Liver (tissue), 8 donors: ENCODE measurements at regions not wholly inside any gene's neighbourhood (a gene's known extent, or its start where the extent isn't known, plus 50 kb on each side); places are given as distances from the start of the nearest gene placed in this dataset.

Experiments
- DNase-seq: peaks from one replicate; pipeline ENCODE4 v3.0.0-alpha.2; 2017; ENCODE audit warnings: low spot score
- H3K27ac ChIP-seq, 2 donors: one replicate each; pipeline ENCODE4 v1.7.0; 2013; ENCODE audit warnings: inconsistent platforms in 2 of 2, low read length in 2 of 2, control low read depth in 1 of 2, low read depth in 1 of 2, mild to moderate bottlenecking in 1 of 2
- H3K27me3 ChIP-seq, 4 donors: one replicate each; pipeline versions ENCODE4 v1.6.1 to v1.7.0; 2013; ENCODE audit warnings: low read length in 3 of 4, inconsistent platforms in 1 of 4, mild to moderate bottlenecking in 1 of 4, moderate library complexity in 1 of 4; ENCODE audit not compliant: control insufficient read depth in 4 of 4, insufficient read depth in 4 of 4
- H3K36me3 ChIP-seq, 4 donors: one replicate each; pipeline versions ENCODE4 v1.6.1 to v1.7.0; 2013; ENCODE audit warnings: low read length in 3 of 4, mild to moderate bottlenecking in 3 of 4, low read depth in 1 of 4, moderate library complexity in 1 of 4; ENCODE audit not compliant: control insufficient read depth in 4 of 4, insufficient read depth in 3 of 4
- H3K4me1 ChIP-seq, 4 donors: one replicate each; pipeline versions ENCODE4 v1.6.1 to v1.7.0; 2013; ENCODE audit warnings: low read length in 3 of 4, mild to moderate bottlenecking in 3 of 4, moderate library complexity in 1 of 4; ENCODE audit not compliant: control insufficient read depth in 4 of 4, insufficient read depth in 4 of 4
- H3K4me3 ChIP-seq, 3 donors: one replicate each; pipeline versions ENCODE4 v1.6.1 to v1.7.0; 2013; ENCODE audit warnings: low read length in 3 of 3, control low read depth in 1 of 3, low read depth in 1 of 3, mild to moderate bottlenecking in 1 of 3
- H3K9ac ChIP-seq, 2 donors: one replicate each; pipeline ENCODE4 v1.7.0; 2013; ENCODE audit warnings: low read length in 2 of 2, mild to moderate bottlenecking in 2 of 2, moderate library complexity in 2 of 2, control low read depth in 1 of 2, low read depth in 1 of 2
- H3K9me3 ChIP-seq, 4 donors: one replicate each; pipeline versions ENCODE4 v1.6.1 to v1.7.0; 2013; ENCODE audit warnings: low read length in 3 of 4; ENCODE audit not compliant: control insufficient read depth in 4 of 4
- EGR1 ChIP-seq, 2 donors: IDR thresholded peaks; 2 replicates each; pipeline ENCODE4 v1.6.1; 2016 to 2018; ENCODE audit warnings: antibody characterized with exemption in 2 of 2, low read depth in 2 of 2
- FOXA1 ChIP-seq: IDR thresholded peaks from 2 replicates; pipeline ENCODE4 v1.6.1; 2016; ENCODE audit warnings: antibody characterized with exemption
- FOXA2 ChIP-seq: IDR thresholded peaks from 2 replicates; pipeline ENCODE4 v1.6.1; 2016; ENCODE audit warnings: antibody characterized with exemption
- GABPA ChIP-seq, 2 donors: IDR thresholded peaks in 1 of 2; conservative IDR thresholded peaks in 1 of 2; 2 replicates each; pipeline ENCODE4 v1.6.1; 2016; ENCODE audit warnings: antibody characterized with exemption in 2 of 2, mild to moderate bottlenecking in 1 of 2, moderate library complexity in 1 of 2
- HNF4G ChIP-seq: IDR thresholded peaks from 2 replicates; pipeline ENCODE4 v1.6.1; 2016; ENCODE audit warnings: antibody characterized with exemption
- JUND ChIP-seq, 2 donors: IDR thresholded peaks; 2 replicates each; pipeline ENCODE4 v1.6.1; 2016; ENCODE audit warnings: antibody characterized with exemption in 2 of 2
- NR2F2 ChIP-seq: IDR thresholded peaks from 2 replicates; pipeline ENCODE4 v1.6.1; 2016; ENCODE audit warnings: antibody characterized with exemption
- RAD21 ChIP-seq, 2 donors: IDR thresholded peaks; 2 replicates each; pipeline ENCODE4 v1.6.1; 2016; ENCODE audit warnings: antibody characterized with exemption in 2 of 2, mild to moderate bottlenecking in 2 of 2
- REST ChIP-seq: IDR thresholded peaks from 2 replicates; pipeline ENCODE4 v1.6.1; 2016; ENCODE audit warnings: antibody characterized with exemption, mild to moderate bottlenecking
- RXRA ChIP-seq, 2 donors: IDR thresholded peaks; 2 replicates each; pipeline ENCODE4 v1.6.1; 2017 to 2018; ENCODE audit warnings: antibody characterized with exemption in 2 of 2, mild to moderate bottlenecking in 1 of 2
- SP1 ChIP-seq: IDR thresholded peaks from 2 replicates; pipeline ENCODE4 v1.6.1; 2018; ENCODE audit warnings: antibody characterized with exemption, mild to moderate bottlenecking
- TAF1 ChIP-seq: conservative IDR thresholded peaks from 2 replicates; pipeline ENCODE4 v1.6.1; 2016; ENCODE audit warnings: antibody characterized with exemption, mild to moderate bottlenecking
- YY1 ChIP-seq: IDR thresholded peaks from 2 replicates; pipeline ENCODE4 v1.6.1; 2016; ENCODE audit warnings: antibody characterized with exemption, mild to moderate bottlenecking
- ZBTB33 ChIP-seq: IDR thresholded peaks from 2 replicates; pipeline ENCODE4 v1.6.1; 2016; ENCODE audit warnings: antibody characterized with exemption
- WGBS: extraction: QIAGEN DNeasy Blood & Tissue Kit; methylation state at CpG from one replicate; pipeline ENCODE4 v1.1.7; 2013; 5-methylcytosine and 5-hydroxymethylcytosine counted together
- TF ChIP-seq, protein P1 (sequence below): fragments of 150-350 bp; IDR thresholded peaks from 2 replicates; pipeline ENCODE4 v1.5.1; 2017; ENCODE audit warnings: improper control_type of control experiment, low read depth, low read length; ENCODE audit not compliant: missing input control
- TF ChIP-seq, protein P2 (sequence below): IDR thresholded peaks from 2 replicates; pipeline ENCODE4 v1.6.1; 2016; ENCODE audit warnings: antibody characterized with exemption
- donor health status: healthy.
- donor health status: healthy.
- donor health status: healthy.
- donor health status: healthy.
- donor health status: healthy.

DNA sequence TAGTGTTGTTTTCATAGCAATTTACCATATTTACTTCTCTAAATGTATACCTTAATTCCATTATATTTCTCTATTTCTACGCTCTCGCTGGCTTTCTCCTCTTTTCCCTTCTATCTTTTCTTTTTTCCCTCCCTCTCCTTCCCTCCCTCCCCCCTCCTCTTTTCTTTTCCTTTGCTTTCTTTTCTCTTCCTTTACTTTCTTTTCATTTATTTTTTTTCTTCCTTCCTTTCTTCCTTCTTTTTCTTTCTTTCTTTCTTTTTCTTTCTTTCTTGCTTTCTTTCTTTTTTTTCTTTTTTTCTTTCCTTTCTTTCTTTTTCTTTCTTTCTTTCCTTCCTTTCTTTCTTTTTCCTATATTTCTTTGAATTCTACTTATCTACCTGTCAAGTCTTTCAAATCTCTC lies 533.0 kb upstream of the POT1 start:
- TF ChIP-seq, protein P1, sequence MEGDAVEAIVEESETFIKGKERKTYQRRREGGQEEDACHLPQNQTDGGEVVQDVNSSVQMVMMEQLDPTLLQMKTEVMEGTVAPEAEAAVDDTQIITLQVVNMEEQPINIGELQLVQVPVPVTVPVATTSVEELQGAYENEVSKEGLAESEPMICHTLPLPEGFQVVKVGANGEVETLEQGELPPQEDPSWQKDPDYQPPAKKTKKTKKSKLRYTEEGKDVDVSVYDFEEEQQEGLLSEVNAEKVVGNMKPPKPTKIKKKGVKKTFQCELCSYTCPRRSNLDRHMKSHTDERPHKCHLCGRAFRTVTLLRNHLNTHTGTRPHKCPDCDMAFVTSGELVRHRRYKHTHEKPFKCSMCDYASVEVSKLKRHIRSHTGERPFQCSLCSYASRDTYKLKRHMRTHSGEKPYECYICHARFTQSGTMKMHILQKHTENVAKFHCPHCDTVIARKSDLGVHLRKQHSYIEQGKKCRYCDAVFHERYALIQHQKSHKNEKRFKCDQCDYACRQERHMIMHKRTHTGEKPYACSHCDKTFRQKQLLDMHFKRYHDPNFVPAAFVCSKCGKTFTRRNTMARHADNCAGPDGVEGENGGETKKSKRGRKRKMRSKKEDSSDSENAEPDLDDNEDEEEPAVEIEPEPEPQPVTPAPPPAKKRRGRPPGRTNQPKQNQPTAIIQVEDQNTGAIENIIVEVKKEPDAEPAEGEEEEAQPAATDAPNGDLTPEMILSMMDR = no peak
- TF ChIP-seq, protein P2, sequence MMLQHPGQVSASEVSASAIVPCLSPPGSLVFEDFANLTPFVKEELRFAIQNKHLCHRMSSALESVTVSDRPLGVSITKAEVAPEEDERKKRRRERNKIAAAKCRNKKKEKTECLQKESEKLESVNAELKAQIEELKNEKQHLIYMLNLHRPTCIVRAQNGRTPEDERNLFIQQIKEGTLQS = no peak
- no peak for TF ChIP-seq NR2F2
- no peak for TF ChIP-seq SP1
- Histone ChIP-seq H3K9ac (no peak overlapping the region), H3K27me3 (no peaks in the 10 kb centered on the region), H3K9me3 (peaks cover 0 to 4% (median 0%) of the 10 kb centered on the region in 4 donors), H3K4me1 (no peaks in the 10 kb centered on the region), H3K27ac (no peak overlapping the region), H3K4me3 (no peak overlapping the region), H3K36me3 (no peaks in the 10 kb centered on the region)
- 84% methylated on average over 2 of the region's 2 CpGs for WGBS
- no peak for DNase-seq

GRCh38 chr7:125459038-125459437 lies 529.4 kb upstream of the POT1 start:
- H3K4me1 ChIP-seq = no peaks in the 10 kb centered on the region
- no peaks in the 10 kb centered on the region for H3K36me3 ChIP-seq
- no peak overlapping the region for H3K9ac ChIP-seq
- peaks cover 0 to 4% (median 0%) of the 10 kb centered on the region in 4 donors for H3K9me3 ChIP-seq
- DNase-seq = no peak
- no peaks in the 10 kb centered on the region for H3K27me3 ChIP-seq
- H3K4me3 ChIP-seq = no peak overlapping the region
- H3K27ac ChIP-seq = no peak overlapping the region
- no peak for TF ChIP-seq RAD21 (IDR thresholded peaks at IDR 0.05)
- TF ChIP-seq, protein P2 = no peak
- no peak for TF ChIP-seq TAF1
- TF ChIP-seq ZBTB33 = no peak
- no peak for TF ChIP-seq JUND (IDR thresholded peaks at IDR 0.05)
- TF ChIP-seq GABPA (IDR thresholded peaks at IDR 0.05 in 1 of 2, conservative IDR thresholded peaks at IDR 0.05 in 1 of 2) = no peak
- TF ChIP-seq YY1 = no peak
- no peak for TF ChIP-seq RXRA (IDR thresholded peaks at IDR 0.05)
- TF ChIP-seq FOXA1 = no peak

GRCh38 chr7:125450749-125451148 lies 521.1 kb upstream of the POT1 start:
- H3K27me3 ChIP-seq = no peaks in the 10 kb centered on the region
- DNase-seq = no peak
- H3K9me3 ChIP-seq = no peaks in the 10 kb centered on the region
- TF ChIP-seq EGR1 (IDR thresholded peaks at IDR 0.05; ENCODE audit: low read depth in 2 of 2) = no peak
- TF ChIP-seq RXRA (IDR thresholded peaks at IDR 0.05) = no peak
- no peak for TF ChIP-seq YY1
- TF ChIP-seq NR2F2 = no peak
- TF ChIP-seq HNF4G = no peak
- no peak for TF ChIP-seq JUND (IDR thresholded peaks at IDR 0.05)
- TF ChIP-seq REST = no peak
- no peak for TF ChIP-seq FOXA2
- H3K4me3 ChIP-seq = no peak overlapping the region
- no peaks in the 10 kb centered on the region for H3K36me3 ChIP-seq
- no peak overlapping the region for H3K27ac ChIP-seq
- no peak overlapping the region for H3K9ac ChIP-seq
- H3K4me1 ChIP-seq = no peaks in the 10 kb centered on the region
